Astrocyte (in vitro differentiated cells and primary cell): ENCODE measurements at regions not wholly inside any gene's neighbourhood (a gene's known extent, or its start where the extent isn't known, plus 50 kb on each side); places are given as distances from the start of the nearest gene placed in this dataset.

Experiments used
- DNase-seq: peaks from one replicate; pipeline ENCODE4 v3.0.0-alpha.2; 2010; ENCODE audit warnings: low read depth
- FAIRE-seq: peaks from 2 replicates; lab custom pipeline; 2011; peaks lifted over from hg19 to GRCh38; lab: Jason Lieb, UNC
- H2AFZ ChIP-seq: 2 replicates; pipeline ENCODE4 v1.6.0; 2012; ENCODE audit warnings: low read depth, low read length, inconsistent platforms
- H3K27ac ChIP-seq: 2 replicates; pipeline ENCODE4 v1.5.1; 2011; ENCODE audit warnings: low read depth, low read length, inconsistent platforms
- H3K27me3 ChIP-seq: 2 replicates; pipeline ENCODE4 v1.6.0; 2011; ENCODE audit warnings: low read length, inconsistent platforms; ENCODE audit not compliant: insufficient read depth
- H3K36me3 ChIP-seq: 2 replicates; pipeline ENCODE4 v1.5.1; 2011; ENCODE audit warnings: low read length, inconsistent platforms; ENCODE audit not compliant: insufficient read depth
- H3K4me1 ChIP-seq: 2 replicates; pipeline ENCODE4 v1.5.1; 2011; ENCODE audit warnings: low read length, inconsistent platforms; ENCODE audit not compliant: insufficient read depth
- H3K4me2 ChIP-seq: 2 replicates; pipeline ENCODE4 v1.6.0; 2012; ENCODE audit warnings: low read length, inconsistent platforms
- H3K4me3 ChIP-seq: 2 replicates; pipeline ENCODE4 v1.5.1; 2011; ENCODE audit warnings: low read depth, mild to moderate bottlenecking, low read length, inconsistent platforms; ENCODE audit not compliant: insufficient read depth
- H3K79me2 ChIP-seq: 2 replicates; pipeline ENCODE4 v1.6.0; 2012; ENCODE audit warnings: mild to moderate bottlenecking, low read length, inconsistent platforms; ENCODE audit not compliant: insufficient read depth
- H3K9ac ChIP-seq: 2 replicates; pipeline ENCODE4 v1.6.0; 2012; ENCODE audit warnings: mild to moderate bottlenecking, low read length, inconsistent platforms
- H3K9me3 ChIP-seq: 2 replicates; pipeline ENCODE4 v1.5.1; 2012; ENCODE audit warnings: low read depth, mild to moderate bottlenecking, low read length, inconsistent platforms; ENCODE audit not compliant: insufficient read depth
- H4K20me1 ChIP-seq: 2 replicates; pipeline ENCODE4 v1.6.0; 2012; ENCODE audit warnings: low read length, inconsistent platforms; ENCODE audit not compliant: insufficient read depth
- H3K27ac Mint-ChIP-seq: one replicate; pipeline ENCODE4 v1.8.0; 2021; ENCODE audit warnings: mild to moderate bottlenecking, mixed read lengths; ENCODE audit not compliant: unreplicated experiment
- H3K27me3 Mint-ChIP-seq: one replicate; pipeline ENCODE4 v1.8.0; 2021; ENCODE audit warnings: low read depth, mixed read lengths; ENCODE audit not compliant: unreplicated experiment
- H3K36me3 Mint-ChIP-seq: one replicate; pipeline ENCODE4 v1.8.0; 2021; ENCODE audit warnings: low read depth, mixed read lengths; ENCODE audit not compliant: unreplicated experiment
- H3K4me1 Mint-ChIP-seq: one replicate; pipeline ENCODE4 v1.8.0; 2021; ENCODE audit warnings: low read depth, mixed read lengths; ENCODE audit not compliant: unreplicated experiment
- H3K4me3 Mint-ChIP-seq: one replicate; pipeline ENCODE4 v1.8.0; 2021; ENCODE audit warnings: mild to moderate bottlenecking, moderate library complexity, mixed read lengths; ENCODE audit not compliant: unreplicated experiment
- H3K9me3 Mint-ChIP-seq: one replicate; pipeline ENCODE4 v1.8.0; 2021; ENCODE audit warnings: mild to moderate bottlenecking, mixed read lengths; ENCODE audit not compliant: unreplicated experiment
- CTCF ChIP-seq: IDR thresholded peaks from 2 replicates; pipeline ENCODE4 v1.5.1; 2011; ENCODE audit warnings: low read depth, mild to moderate bottlenecking, inconsistent platforms, low read length, moderate library complexity; ENCODE audit not compliant: insufficient read depth
- EZH2 ChIP-seq: IDR thresholded peaks from 2 replicates; pipeline ENCODE4 v1.6.1; 2012; ENCODE audit warnings: mild to moderate bottlenecking, low read length, inconsistent platforms; ENCODE audit not compliant: insufficient read depth

DNA sequence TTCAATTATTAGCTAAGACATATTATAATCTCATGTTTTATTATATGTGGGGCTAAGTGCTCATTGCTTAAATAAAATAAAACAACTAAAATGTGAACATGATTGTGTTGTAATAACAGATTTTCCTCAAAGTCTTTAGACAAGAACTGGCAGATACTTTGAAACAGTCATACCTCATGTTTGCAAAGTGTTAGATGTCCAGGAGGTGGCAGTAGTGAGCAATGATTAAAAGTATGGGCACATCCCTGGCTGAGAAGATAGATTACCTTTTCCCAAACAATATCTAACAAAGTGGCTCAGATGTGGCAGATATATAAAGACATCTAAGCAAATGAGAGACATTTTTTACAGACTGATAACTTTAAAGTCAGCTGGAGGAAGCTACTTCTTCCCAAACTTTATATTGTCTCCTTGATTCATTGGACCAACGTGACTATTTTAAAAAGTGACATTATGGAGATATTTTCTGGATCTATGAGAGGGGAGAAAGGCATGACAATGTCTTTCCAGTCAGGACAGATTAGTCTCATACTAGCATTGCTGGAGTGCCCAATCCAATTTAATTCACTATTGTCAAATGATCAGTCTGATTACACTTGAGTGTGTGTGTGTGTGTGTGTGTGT, 269.8 kb downstream of the S1PR1 start:
- Histone ChIP-seq H3K27me3 (no peaks in the 10 kb centered on the region), H3K4me3 (no peak overlapping the region), H3K9me3 (no peaks in the 10 kb centered on the region), H3K4me2 (no peak overlapping the region), H3K27ac (no peak overlapping the region), H3K9ac (no peak overlapping the region), H3K36me3 (no peaks in the 10 kb centered on the region), H3K4me1 (no peaks in the 10 kb centered on the region), H2AFZ (no peak overlapping the region), H4K20me1 (no peaks in the 10 kb centered on the region), H3K79me2 (no peaks in the 10 kb centered on the region)
- no peaks in the 10 kb centered on the region for H3K36me3 Mint-ChIP-seq
- H3K4me1 Mint-ChIP-seq, result no peaks in the 10 kb centered on the region
- H3K27ac Mint-ChIP-seq, result no peak overlapping the region
- DNase-seq, result no peak
- TF ChIP-seq EZH2 (no peak), CTCF (peak; percentile 85)
- H3K4me3 Mint-ChIP-seq, result no peak overlapping the region
- FAIRE-seq, result no peak
- H3K27me3 Mint-ChIP-seq, result no peaks in the 10 kb centered on the region
- H3K9me3 Mint-ChIP-seq, result no peaks in the 10 kb centered on the region

DNA sequence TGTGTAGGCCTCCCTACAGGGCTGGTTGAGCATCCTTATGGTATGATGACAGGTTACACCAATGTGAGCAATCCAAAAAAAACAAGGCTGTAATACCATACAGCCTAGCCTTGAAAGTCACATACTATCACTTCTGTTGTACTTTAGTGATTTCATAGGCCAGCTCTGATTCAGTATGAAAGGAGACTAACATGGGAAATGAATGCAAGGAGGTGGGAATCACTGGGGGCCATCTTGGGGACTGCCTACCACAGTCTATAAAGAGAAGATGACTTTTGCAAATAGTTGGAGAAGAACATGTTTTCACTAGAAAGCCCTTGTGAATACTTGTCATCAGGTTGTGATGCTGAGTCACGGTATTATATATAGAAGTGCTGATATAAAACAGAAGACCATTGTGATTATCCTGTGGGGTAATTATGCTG, 270.7 kb downstream of the S1PR1 start:
- Histone ChIP-seq H3K27ac (no peak overlapping the region), H3K4me3 (no peak overlapping the region), H2AFZ (no peak overlapping the region), H3K27me3 (no peaks in the 10 kb centered on the region), H4K20me1 (no peaks in the 10 kb centered on the region), H3K4me2 (no peak overlapping the region), H3K79me2 (no peaks in the 10 kb centered on the region), H3K9ac (no peak overlapping the region), H3K9me3 (no peaks in the 10 kb centered on the region), H3K4me1 (no peaks in the 10 kb centered on the region), H3K36me3 (no peaks in the 10 kb centered on the region)
- H3K4me1 Mint-ChIP-seq, result no peaks in the 10 kb centered on the region
- H3K4me3 Mint-ChIP-seq, result no peak overlapping the region
- H3K27ac Mint-ChIP-seq, result no peak overlapping the region
- H3K36me3 Mint-ChIP-seq, result no peaks in the 10 kb centered on the region
- DNase-seq (no peak), FAIRE-seq (no peak)
- TF ChIP-seq EZH2, result no peak
- no peak for TF ChIP-seq CTCF
- H3K9me3 Mint-ChIP-seq, result no peaks in the 10 kb centered on the region
- no peaks in the 10 kb centered on the region for H3K27me3 Mint-ChIP-seq

DNA sequence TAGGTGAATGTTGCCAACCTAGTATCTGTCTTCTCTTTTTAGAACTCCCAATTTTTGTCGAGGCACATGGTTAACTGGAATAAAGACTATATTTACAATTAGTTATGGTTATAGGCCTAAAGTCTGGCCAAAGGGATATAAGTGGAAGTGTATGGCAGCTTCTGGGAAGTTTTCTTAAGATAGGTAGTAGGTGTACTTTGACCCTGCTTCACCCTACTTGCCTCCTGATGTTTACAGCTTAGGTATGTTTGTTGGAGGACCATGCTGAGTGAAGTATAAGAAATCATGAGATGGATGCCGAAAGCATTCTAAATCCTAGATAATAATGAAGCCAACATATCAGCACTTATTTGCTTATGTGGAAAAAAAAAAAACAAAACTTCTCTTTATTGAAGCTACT, 272.1 kb downstream of the S1PR1 start:
- no peaks in the 10 kb centered on the region for H3K4me1 Mint-ChIP-seq
- FAIRE-seq, result no peak

More for the DNA sequence above, 272.1 kb downstream of the S1PR1 start:
- H3K9me3 Mint-ChIP-seq, result no peaks in the 10 kb centered on the region
- no peaks in the 10 kb centered on the region for H3K27me3 Mint-ChIP-seq
- Histone ChIP-seq H2AFZ (no peak overlapping the region), H3K4me3 (no peak overlapping the region), H3K9ac (no peak overlapping the region), H3K4me1 (no peaks in the 10 kb centered on the region), H3K27ac (no peak overlapping the region), H3K79me2 (no peaks in the 10 kb centered on the region), H3K27me3 (no peaks in the 10 kb centered on the region), H3K4me2 (no peak overlapping the region), H3K9me3 (no peaks in the 10 kb centered on the region), H4K20me1 (no peaks in the 10 kb centered on the region), H3K36me3 (no peaks in the 10 kb centered on the region)
- H3K4me3 Mint-ChIP-seq, result no peak overlapping the region
- no peaks in the 10 kb centered on the region for H3K36me3 Mint-ChIP-seq
- TF ChIP-seq CTCF, result no peak
- H3K27ac Mint-ChIP-seq, result no peak overlapping the region
- DNase-seq, result no peak
